Vagina (tissue), 2 donors: ENCODE measurements at regions not wholly inside any gene's neighbourhood (a gene's known extent, or its start where the extent isn't known, plus 50 kb on each side); places are given as distances from the start of the nearest gene placed in this dataset.
A peak's percentile ranks its signal among the peaks of the same experiment; 100 is the strongest.

ENCODE experiments used
- DNase-seq, 2 donors: peaks; one replicate each; pipeline ENCODE4 v3.0.0-alpha.2; 2017; ENCODE audit errors: extremely low spot score in 2 of 2
- H3K27ac ChIP-seq: fragments of 200-600 bp; sonication (generic); one replicate; pipeline ENCODE4 v1.5.1; 2019
- H3K27me3 ChIP-seq: fragments of 200-600 bp; sonication (generic); one replicate; pipeline ENCODE4 v1.5.1; 2019
- H3K36me3 ChIP-seq, 2 donors: fragments of 200-600 bp; sonication (generic); one replicate each; pipeline ENCODE4 v1.5.1; 2017 to 2019
- H3K4me1 ChIP-seq: fragments of 200-600 bp; sonication (generic); one replicate; pipeline ENCODE4 v1.5.1; 2019
- H3K4me3 ChIP-seq, 2 donors: fragments of 200-600 bp; sonication (generic); 1 replicate in 1 of 2; 2 replicates in 1 of 2; pipeline ENCODE4 v1.5.1; 2016 to 2019
- H3K9me3 ChIP-seq: fragments of 200-600 bp; sonication (generic); one replicate; pipeline ENCODE4 v1.5.1; 2019
- POLR2A ChIP-seq, 2 donors: fragments of 450-650 bp; IDR thresholded peaks; one replicate each; pipeline ENCODE4 v1.6.1; 2017; ENCODE audit warnings: antibody characterized with exemption in 2 of 2, mild to moderate bottlenecking in 2 of 2, moderate library complexity in 2 of 2
- POLR2AphosphoS5 ChIP-seq, 2 donors: sonication (generic); formaldehyde crosslinking; IDR thresholded peaks; one replicate each; pipeline ENCODE4 v1.9.0; 2017; ENCODE audit warnings: antibody characterized with exemption in 2 of 2, mild to moderate bottlenecking in 2 of 2, low read depth in 1 of 2; ENCODE audit not compliant: insufficient read depth in 1 of 2
- intact Hi-C: fragments of 100-400 bp; cut with DNase I; formaldehyde crosslinking; loops from one replicate; pipeline ENCODE4 v1.15.1; 2023
- TF ChIP-seq, protein P1 (sequence below), 3 experiments: fragments of 450-650 bp in 2 of 3; fragments of 200-600 bp in 1 of 3; sonication (generic) in 1 of 3; IDR thresholded peaks; one replicate each; pipeline ENCODE4 v1.5.1; 2017 to 2019; ENCODE audit warnings: antibody characterized with exemption in 3 of 3, mild to moderate bottlenecking in 2 of 3, moderate library complexity in 2 of 3

DNA sequence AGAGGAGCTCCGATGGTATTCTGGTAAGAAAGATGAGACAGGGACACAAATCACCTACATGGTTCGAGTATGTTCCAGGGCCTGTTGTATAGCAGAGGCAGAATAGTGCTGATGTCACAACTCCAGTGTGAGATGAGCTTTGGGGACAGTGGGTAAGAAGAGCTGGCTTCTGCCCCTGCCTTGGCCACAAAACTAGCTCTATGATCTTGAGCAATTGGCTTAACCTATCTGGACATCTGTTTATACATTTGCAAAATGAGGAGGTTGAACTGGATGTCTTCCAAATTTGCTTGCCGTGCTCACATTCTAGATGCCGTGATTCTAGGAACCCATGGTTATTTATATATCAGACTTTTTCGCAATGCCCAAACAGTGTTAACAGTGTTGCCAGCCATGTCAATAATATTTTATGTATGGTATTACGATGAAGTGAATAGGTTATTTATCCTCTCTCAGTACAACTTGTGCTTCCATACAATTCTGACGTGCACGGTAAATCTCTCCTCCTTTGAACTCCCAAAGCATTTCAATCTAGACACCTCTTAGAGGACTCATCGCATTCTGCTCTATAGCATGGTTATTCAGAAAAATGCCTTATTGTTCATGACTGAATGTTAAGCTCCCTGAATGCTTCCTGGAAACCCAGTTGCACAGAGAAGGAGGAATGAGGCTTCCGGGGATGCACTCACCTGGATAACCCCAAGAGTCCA is 316.0 kb downstream of the FOXO1 start:
- no peak for TF ChIP-seq POLR2A (IDR thresholded peaks at IDR 0.05)
- TF ChIP-seq, protein P1, sequence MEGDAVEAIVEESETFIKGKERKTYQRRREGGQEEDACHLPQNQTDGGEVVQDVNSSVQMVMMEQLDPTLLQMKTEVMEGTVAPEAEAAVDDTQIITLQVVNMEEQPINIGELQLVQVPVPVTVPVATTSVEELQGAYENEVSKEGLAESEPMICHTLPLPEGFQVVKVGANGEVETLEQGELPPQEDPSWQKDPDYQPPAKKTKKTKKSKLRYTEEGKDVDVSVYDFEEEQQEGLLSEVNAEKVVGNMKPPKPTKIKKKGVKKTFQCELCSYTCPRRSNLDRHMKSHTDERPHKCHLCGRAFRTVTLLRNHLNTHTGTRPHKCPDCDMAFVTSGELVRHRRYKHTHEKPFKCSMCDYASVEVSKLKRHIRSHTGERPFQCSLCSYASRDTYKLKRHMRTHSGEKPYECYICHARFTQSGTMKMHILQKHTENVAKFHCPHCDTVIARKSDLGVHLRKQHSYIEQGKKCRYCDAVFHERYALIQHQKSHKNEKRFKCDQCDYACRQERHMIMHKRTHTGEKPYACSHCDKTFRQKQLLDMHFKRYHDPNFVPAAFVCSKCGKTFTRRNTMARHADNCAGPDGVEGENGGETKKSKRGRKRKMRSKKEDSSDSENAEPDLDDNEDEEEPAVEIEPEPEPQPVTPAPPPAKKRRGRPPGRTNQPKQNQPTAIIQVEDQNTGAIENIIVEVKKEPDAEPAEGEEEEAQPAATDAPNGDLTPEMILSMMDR (IDR thresholded peaks at IDR 0.05), result no peak
- no peak for TF ChIP-seq POLR2AphosphoS5 (IDR thresholded peaks at IDR 0.05; ENCODE audit: insufficient read depth in 1 of 2, low read depth in 1 of 2)
- DNase-seq, result no peak
- intact Hi-C loops, result no loop called here
- peaks cover 7% of the 10 kb centered on the region for H3K4me1 ChIP-seq
- no peak overlapping the region for H3K4me3 ChIP-seq
- no peak overlapping the region for H3K27ac ChIP-seq
- no peaks in the 10 kb centered on the region for H3K36me3 ChIP-seq
- H3K9me3 ChIP-seq, result no peaks in the 10 kb centered on the region
- no peaks in the 10 kb centered on the region for H3K27me3 ChIP-seq

DNA sequence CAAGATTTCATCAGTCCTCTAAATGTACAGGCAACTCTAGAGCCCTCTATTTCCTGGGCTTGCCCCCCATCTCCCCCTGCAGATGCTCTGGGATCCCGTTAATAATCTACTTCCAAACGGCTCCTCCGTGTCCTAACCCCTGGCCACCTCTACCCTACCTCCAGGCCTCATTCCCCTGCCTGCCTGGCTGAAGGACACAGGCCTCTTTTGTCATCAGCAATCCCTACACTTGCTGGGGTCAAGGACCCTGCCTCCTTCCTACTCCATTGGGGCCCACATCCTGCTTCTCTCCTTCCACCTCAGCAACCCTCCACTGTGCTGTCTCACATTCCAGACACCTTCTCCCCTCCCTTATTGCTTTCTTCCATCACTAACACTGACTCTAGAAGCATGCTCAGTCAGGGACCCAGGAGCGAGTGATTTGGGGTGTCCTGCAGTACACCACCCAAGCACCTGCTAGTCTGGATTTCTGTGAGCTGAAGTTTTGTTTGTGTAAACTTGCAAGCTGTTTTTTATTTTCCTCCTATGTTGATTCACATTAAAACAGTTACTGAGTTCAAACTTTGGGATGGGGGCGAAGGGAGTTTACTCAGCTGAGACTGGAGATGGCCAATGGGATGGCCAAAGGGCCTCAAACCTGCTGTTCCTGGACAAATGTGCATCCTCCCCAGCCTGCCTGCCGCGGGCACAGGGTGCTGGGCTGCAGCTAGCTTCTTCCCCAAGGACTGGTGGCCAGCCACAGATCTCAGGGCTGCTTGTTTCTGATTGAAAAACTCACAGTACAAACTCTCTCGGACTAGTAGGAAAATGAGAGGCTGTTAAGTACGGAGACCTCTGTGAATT is 314.7 kb downstream of the FOXO1 start:
- TF ChIP-seq, protein P1 (IDR thresholded peaks at IDR 0.05), result no peak
- TF ChIP-seq POLR2A (IDR thresholded peaks at IDR 0.05) (no peak), POLR2AphosphoS5 (IDR thresholded peaks at IDR 0.05; ENCODE audit: insufficient read depth in 1 of 2, low read depth in 1 of 2) (peak in 1 of 2 donors; percentile 17)
- intact Hi-C loops, result no loop called here
- no peaks in the 10 kb centered on the region for H3K36me3 ChIP-seq
- H3K4me1 ChIP-seq, result peaks cover 7% of the 10 kb centered on the region
- H3K27ac ChIP-seq, result no peak overlapping the region
- H3K27me3 ChIP-seq, result no peaks in the 10 kb centered on the region
- DNase-seq, result no peak
- no peaks in the 10 kb centered on the region for H3K9me3 ChIP-seq
- no peak overlapping the region for H3K4me3 ChIP-seq

DNA sequence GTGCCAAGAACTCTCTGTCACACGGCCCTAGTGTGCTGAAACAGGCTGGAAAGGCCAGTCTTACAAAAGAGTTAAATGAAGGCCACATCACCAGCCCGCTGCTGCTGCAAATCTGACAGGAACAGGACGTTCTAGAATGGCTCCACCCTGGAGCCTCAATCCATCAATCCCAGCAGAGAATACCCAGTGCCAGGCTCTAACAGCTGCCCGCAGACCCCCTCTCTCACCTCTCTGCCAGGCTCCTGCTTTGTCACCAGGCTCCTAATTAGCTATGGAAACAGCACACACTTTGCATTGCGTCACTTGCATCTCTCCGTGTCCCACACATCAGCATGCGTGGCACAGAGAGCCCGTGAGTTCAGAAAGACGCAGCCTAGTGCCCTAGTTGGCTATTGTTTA is 314.1 kb downstream of the FOXO1 start:
- H3K4me1 ChIP-seq, result peaks cover 7% of the 10 kb centered on the region

DNA sequence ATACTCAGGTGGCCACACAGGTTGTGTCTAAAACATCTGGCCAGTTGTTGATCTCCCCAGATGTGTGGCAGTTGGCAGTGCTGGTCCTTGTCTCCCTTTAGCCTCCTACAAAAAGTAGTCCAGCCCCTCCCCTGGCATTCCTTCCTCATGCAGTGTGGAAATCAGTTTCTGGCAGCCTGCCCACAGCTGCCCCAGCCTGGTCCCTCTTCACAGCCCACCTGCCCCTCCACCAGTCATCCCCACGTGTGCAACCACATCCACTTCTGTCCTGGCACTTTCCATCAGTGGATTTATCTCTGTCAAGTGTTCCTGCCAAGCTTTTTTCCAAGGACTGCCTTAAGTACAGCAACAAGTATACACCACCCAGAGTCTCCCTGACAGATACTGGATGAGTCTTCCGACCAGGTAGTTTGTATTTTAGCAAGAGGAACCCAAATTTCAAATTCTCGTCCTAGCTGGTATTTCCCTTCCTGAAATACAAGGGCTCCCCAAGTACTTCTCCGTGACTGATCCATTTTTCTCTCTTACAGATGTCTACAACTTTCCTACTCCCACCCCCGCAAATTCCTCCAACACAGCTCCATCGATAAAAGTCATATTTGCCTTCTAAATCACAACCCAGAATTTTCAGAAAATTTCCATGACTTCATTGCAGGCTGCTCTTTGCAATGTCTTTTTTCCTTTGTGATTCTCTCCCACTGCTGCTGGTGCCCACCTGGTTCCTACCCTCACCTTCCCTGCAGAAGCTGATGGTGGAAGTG is 313.5 kb downstream of the FOXO1 start:
- H3K9me3 ChIP-seq, result no peaks in the 10 kb centered on the region
- intact Hi-C loops, result no loop called here
- no peak for DNase-seq
- H3K4me3 ChIP-seq, result no peak overlapping the region
- no peaks in the 10 kb centered on the region for H3K36me3 ChIP-seq
- H3K27ac ChIP-seq, result no peak overlapping the region
- no peaks in the 10 kb centered on the region for H3K27me3 ChIP-seq
- TF ChIP-seq POLR2AphosphoS5 (IDR thresholded peaks at IDR 0.05; ENCODE audit: insufficient read depth in 1 of 2, low read depth in 1 of 2), result no peak
- TF ChIP-seq, protein P1 (IDR thresholded peaks at IDR 0.05), result no peak
- TF ChIP-seq POLR2A (IDR thresholded peaks at IDR 0.05), result no peak
- peaks cover 7% of the 10 kb centered on the region for H3K4me1 ChIP-seq

More for the DNA sequence above, 314.1 kb downstream of the FOXO1 start:
- peak in 1 of 2 donors; percentile 51 for TF ChIP-seq POLR2AphosphoS5 (IDR thresholded peaks at IDR 0.05; ENCODE audit: insufficient read depth in 1 of 2, low read depth in 1 of 2)
- TF ChIP-seq, protein P1 (IDR thresholded peaks at IDR 0.05), result no peak
- H3K4me3 ChIP-seq, result no peak overlapping the region
- no peak overlapping the region for H3K27ac ChIP-seq
- no peaks in the 10 kb centered on the region for H3K27me3 ChIP-seq
- intact Hi-C loops, result no loop called here
- no peaks in the 10 kb centered on the region for H3K9me3 ChIP-seq
- DNase-seq, result no peak
- H3K36me3 ChIP-seq, result no peaks in the 10 kb centered on the region
